Ecto neural progenitor cell (in vitro differentiated cells): ENCODE measurements at regions not wholly inside any gene's neighbourhood (a gene's known extent, or its start where the extent isn't known, plus 50 kb on each side); places are given as distances from the start of the nearest gene placed in this dataset.
"Not testable (repeated sequence)": the region's sequence is repeated elsewhere in the genome, so short reads cannot be mapped to it uniquely, and the experiment has no call there.

Experiments used
- DNase-seq: peaks from one replicate; pipeline ENCODE4 v3.0.0-alpha.2; 2018; ENCODE audit warnings: low spot score

DNA sequence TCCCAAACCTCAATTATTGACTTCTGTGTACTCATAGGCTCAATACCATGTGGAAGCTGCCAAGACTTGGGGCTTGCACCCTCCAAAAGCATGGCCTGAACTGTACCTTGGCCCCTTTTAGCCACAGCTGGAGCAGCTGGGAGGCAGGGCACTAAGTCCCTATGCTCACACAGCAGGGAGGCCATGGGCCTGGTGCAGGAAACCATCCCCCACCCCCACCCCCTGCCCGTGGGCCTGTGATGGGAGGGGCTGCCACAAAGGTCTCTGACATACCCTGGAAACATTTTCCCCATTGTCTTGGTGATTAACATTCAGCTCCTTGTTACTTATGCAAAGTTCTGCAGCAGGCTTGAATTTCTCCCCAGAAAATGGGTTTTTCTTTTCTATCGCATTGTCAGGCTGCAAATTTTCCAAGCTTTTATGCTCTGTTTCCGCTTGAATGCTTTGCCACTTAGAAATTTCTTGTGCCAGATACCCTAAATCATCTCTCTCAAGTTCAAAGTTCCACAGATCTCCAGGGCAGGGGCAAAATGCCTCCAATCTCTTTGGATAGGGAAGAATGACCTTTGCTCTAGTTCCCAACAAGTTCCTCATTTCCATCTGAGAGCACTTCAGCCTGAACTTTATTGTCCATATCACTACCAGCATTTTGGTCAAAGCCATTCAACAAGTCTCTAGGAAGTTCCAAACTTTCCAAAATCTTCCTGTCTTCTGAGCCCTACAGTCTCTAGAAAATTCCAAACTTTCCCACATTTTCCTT, 141.8 kb downstream of the AHR start:
- DNase-seq = not testable (repeated sequence)

DNA sequence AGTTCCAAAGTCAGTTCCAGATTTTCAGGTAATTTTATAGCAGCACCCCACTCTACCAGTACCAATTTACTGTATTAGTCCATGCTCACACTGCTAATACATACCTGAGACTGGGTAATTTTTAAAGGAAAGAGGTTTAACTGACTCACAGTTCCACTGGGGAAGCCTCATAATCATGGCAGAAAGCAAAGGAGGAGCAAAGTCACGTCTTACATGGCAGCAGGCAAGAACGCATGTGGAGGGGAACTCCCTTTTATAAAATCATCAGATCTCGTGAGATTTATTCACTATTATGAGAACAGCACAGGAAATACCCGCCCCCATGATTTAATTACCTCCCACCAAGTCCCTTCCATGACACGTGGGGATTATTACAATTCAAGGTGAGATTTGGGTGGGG, 142.4 kb downstream of the AHR start:
- no peak for DNase-seq

DNA sequence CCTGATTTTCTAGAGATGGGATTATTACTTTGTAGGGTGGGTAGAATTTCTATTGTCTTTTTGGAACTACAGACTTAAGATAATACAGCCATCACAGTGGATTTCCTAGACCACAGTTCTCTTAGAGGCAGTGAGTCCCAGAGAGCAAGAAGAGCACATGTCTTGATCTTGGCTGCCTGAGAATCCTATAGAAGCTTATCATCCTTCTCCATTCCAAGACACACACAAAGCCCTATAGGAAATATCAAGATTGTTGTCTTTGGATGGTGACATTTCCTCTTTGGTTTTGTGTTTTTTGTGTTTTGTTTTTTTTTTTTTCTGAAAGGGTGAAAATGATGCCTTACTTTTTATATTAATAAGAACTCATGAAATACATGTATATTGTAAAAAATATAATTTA, 143.1 kb downstream of the AHR start:
- no peak for DNase-seq

DNA sequence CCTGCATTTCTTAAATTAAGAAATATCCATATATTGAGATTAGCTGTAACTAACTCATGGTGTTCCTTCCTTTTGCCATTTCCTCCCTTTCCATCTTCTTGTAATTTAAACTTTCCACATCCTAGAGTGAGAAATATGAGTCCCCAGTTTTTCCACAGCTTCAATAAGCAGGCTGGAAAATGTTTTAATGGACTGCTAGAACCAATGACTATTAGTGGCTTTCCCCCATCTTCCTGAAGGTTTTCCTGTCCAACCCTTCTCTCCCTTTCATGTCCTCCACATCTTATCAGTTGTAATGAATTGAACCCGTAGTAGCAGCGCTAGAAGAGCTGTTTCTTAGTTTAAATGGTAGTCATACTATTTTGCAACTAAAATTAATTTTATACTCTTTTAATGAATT, 145.7 kb downstream of the AHR start:
- no peak for DNase-seq

DNA sequence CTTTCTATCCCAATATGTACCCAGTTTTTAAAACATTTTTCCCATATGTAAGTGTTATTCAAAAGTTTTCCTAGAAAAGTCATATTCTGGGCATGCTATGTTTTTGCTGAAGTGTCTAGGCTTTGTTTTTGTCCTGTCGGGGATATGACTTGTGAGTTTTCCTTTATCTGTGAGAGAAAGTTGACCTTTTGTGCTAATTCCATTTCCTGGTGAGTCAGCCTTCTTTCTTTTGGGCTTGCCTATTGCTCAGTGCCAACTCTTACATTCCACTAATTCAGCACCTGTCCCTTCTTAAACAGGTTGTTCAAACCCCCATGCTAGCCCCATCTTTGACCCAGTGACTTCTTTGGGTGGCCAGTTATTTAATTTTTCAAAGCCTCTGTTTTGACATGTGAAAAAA, 146.2 kb downstream of the AHR start:
- no peak for DNase-seq

DNA sequence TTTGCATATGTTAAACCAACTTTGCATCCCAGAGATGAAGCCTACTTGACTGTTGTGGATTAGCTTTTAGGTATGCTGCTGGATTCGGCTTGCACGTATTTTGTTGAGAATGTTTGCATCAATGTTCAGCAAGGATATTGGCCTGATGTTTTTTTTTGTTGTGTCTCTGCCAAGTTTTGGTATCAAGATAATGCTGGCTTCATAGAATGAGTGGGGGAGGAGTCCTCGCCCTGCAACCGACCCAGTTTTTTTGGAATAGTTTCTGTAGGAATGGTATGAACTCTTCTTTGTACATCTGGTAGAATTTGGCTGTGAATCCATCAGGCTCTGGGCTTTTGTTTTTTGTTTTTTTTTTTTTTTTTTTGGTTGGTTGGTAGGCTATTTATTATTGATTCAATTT, 147.9 kb downstream of the AHR start:
- DNase-seq = no peak

DNA sequence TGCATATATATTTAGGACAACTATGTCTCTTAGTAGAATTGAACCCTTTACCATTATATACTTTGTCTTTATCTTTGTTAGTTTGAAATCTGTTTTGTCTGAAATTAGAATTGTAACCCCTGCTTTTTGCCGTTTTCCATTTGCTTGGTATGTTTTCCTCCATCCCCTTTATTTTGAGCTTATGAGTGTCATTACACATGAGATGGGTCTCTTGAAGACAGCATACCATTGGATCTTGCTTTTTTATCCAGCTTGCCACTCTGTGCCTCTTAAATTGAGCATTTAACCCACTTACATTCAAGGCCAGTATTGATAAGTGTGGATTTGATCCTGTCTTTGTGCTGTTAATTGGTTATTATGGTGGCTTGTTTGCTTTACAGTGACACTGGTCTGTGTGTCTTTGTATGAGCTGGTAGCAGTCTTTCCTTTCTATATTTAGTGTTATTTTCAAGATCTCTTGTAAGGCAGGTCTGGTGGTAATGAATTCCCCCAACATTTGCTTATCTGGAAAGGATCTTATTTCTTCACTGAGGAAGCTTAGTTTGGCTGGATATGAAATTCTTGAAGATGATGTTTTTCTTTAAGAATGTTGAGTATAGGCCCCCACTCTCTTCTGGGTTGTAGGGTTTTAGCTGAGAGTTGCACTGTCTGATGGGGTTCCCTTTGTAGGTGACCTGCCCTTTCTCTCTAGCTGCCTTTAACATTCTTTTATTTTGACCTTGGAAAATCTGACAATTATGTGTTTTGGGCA, 149.5 kb downstream of the AHR start:
- DNase-seq = no peak

DNA sequence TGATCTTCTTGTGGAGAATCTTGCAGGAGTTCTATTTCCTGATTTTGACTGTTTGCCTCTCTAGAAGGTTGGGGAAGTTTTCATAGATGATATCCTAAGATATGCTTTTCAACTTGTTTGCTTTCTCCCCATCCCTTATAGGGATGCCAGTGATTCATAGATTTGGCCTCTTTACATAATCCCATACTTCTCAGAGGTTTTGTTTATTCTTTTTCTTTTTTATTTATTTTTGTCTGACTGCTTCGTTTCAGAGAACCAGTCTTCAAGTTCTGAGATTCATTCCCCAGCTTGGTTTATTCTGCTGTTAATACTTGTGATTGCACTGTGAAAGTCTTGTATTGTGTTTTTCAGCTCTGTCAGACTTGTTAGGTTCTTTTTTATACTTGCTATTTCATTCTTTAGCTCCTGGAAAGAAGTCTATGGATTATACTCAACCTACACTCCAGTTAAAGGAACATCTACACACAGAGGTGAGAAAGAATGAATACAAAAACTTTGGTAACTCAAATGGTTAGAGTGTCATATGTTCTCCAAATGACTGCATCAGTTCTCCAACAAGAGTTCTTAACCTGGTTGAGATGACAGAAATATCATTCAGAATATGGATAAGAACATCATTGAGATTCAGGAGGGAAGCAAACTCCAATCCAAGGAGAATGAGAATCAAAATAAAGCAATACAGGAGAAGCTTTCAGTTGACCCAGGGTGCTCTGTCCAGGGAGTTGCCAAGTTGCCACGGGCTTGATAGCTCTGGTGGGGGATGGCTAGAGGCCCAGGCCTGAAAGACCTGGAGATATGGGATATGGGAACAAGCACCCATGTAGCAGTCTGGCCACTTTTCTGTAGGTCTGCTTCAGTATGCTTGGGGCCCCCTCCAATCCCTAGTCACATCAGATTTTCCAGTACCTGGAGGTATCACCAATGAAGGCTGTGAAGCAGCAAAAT, 150.3 kb downstream of the AHR start:
- DNase-seq = no peak

DNA sequence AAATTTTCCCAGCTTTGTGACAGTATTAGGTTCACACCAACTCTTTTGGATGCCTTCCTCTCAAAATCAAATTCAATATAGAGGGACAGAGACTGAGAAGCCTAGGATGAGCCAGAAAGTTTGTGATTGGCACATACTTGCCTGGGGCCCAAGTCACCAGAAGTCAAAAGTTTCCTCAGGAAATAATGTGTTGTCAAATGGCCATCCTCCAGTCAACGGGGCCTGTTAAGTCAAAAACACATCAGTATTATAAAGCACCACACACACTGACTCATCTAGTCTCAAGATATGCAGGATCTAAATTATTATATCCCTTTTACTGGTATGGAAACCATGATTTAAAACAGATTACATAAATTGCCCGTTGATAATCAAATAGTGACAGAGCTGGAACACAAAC, 158.1 kb downstream of the AHR start:
- DNase-seq = no peak

DNA sequence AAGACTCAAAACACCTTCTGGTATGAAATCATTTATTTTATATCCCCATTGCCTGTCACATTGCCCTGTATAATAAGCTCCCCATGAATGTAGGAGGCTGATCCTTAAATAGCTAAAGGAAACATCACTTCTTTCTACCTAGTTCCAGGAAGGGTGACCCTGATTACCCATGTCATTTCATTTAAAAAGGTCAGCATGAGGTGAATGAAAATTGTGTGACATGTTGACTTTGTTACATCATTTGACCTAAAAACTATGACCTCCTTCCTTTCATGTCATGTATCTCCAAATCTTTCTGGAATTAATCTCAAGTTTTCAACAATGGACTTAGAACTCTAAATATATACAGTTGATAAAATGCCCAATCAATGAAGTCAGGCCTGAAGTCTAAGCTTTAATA, 161.5 kb downstream of the AHR start:
- no peak for DNase-seq

DNA sequence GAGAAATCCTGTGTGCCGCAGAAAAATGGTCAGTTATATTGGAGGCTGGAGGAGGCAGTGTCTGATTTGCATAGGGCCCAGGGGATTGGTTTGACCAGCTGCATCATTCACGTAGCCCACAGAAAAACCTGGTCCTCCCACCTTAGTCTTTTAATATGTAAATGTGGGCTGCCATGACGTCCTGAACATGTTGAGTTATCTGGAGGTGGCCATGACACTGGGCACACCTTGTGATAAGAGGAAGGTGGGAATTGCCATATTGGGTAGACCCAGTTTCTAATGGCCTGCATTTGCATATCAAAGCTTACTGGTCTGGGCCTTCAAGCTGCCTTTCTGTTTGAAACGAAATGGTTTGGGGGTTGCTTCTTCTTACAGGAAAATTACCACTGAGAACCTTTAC, 162.2 kb downstream of the AHR start:
- DNase-seq = no peak

DNA sequence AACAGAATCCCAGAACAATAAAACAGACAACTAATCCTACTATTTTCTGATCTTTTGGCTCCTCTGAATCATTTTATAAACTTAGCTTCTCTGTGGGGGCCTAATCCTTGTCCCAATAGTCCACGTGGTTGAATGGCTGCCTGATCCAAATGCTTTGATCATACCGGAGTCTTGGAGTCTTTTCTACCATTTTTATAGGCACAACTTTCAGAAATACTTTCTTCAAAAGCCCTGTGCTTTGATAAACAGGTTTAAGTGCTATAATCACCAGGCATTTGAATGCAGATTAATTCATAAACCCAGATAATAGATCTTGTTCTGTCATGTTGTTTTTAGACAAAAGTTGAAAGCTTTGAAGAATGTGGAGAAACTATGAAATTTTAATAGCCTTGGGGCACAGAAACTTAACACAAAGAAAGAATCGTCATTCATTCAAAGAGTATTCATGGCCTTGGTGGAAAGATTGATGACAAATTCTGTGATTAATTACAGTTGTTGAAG, 163.7 kb downstream of the AHR start:
- no peak for DNase-seq

DNA sequence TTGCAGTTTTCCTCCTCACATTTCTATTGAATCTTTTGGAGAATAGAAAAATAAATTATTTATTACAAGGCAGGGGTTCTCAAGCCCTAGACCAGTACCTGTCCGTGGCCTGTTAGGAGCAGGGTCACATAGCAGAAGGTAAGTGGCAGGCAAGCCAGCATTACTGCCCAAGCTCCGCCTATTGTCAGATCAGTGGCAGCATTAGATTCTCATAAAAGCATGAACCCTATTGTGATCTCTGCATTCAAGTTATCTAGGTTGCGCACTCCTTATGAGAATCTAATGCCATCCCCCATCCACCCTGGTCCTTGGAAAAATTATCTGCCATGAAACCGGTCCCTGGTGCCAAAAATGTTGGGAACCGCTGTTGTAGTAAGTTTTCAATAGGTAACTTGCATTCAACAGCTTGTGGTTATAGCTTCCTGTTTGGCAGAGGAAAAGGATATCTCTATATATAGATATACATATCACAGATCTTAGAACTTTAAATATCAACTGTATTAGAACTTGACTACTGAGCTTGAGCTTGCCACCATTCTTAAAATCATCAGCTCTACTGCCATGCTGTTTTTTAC, 165.1 kb downstream of the AHR start:
- DNase-seq = no peak

DNA sequence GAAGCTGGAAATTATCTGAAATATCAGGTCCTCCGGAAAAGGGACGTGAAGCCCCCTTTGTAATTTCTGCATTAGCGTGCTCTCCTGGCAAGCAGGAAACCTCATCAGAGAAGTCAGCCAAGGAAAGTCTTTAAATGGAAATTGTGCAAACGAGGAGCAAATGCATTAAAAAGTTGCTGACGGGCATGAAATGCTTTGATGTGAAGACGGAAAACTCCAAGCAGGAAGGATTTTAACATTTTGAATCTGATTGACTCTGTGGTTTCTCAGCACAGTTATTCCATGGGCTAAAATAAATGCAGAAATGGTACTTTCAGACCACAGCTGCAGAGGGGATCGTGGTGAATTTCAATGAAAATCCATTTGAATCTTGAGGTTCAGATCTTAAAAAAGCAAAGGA, 167.8 kb downstream of the AHR start:
- no peak for DNase-seq

DNA sequence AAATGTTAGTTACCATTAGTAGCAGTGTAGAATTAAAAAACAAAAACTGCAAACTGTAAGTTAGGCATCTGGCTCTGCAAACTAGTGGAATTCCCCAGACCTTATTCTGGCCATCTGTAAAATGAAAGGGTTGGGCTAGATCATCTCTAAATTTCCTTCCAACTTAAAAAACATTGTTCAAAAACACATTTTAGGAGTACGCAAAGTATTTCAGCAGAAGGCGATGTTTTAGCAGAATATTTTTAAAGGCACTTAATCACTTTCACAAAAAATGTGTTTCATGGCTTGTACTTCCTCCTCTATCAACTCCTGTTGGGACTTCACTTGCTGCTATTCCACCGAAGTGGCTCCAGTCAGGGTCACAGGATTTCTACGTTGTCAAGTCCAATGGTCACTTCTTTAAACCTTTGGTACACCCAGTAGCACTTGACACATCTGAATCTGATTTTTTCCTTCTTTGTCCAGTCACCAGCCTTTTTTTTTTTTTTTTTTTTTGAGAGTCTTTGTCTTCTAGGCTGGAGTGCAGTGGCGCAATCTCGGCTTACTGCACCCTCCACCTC, 169.0 kb downstream of the AHR start:
- no peak for DNase-seq

DNA sequence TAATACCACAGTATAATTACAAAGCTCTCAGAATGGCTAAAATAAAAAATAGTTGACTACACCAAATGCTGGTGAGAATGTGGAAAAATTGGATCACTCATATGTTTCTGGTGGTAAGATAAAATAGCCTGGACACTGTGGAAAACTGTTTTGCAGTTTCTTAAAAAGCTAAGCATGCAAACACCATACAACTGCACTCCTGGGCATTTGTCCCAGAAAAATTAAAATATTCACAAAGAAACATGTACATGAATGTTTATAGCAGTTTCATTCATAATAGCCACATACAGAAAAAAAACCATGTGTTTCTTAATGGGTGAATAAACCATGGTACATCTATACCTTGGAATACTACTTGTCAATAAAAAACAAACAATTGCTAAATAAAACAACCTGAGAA, 172.9 kb downstream of the AHR start:
- DNase-seq = no peak

DNA sequence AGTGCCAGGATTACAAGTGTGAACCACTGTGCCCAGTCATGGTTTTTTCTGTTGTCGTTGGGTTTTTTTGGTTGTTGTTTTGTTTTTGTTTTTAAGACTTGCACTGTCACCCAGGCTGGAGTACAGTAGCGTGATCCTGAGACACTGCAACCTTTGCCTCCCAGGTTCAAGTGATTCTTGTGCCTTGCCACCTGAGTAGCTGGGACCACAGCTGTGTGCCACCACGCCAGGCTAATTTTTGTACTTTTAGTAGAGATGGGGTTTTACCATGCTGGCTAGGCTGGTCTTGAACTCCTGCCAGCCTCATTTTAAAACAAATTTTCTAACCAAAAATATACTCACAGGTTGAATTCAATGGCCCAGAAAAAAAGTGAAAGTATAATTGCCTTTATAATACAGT, 174.1 kb downstream of the AHR start:
- no peak for DNase-seq

DNA sequence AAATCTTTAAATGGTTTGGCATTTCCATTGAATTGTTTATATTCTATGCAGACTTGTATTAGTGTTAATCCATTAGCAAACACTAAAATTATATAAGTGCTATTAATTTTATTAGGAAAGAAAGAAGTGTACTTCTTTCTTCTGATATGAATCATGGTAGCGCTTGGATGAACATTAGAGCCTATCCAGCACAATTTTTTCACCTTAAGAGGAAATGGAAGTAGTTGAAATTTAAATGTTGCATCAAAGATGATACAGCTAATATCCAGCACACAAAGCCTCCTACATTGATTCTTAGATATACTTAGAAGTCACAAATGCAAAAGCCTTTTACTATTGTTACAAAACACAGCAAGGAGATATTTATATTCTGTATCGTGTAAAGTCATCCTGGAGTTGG, 174.5 kb downstream of the AHR start:
- DNase-seq = no peak

DNA sequence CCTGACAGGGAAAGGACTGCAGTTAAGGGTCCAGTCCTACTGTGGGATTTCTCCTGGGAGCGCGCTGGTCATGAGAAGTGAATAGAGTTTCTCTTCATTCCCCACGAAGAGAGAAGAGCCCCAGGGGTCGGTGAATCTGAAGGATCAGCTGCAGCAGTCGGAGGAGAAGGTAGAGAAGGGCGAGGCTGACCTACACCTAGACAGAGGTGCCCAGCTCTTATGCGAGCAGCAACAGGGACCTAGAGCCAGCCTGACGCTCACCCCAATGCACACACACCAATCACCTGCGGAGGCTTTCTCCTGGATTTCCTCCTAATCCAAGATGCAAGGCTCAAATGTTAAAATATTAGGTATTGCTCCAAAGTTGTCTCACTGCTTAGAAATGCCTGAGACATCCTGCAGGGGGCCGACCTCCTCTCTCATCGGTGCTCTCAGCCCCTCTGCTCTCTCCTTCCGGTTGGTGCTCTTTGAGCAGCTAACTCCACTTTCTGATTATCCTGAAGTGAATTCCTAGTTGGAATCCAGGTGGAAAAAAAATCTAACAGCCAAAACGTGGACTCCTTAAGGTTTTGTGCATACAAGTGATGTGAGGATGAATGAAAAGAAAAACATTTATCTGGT, 176.4 kb downstream of the AHR start:
- no peak for DNase-seq

DNA sequence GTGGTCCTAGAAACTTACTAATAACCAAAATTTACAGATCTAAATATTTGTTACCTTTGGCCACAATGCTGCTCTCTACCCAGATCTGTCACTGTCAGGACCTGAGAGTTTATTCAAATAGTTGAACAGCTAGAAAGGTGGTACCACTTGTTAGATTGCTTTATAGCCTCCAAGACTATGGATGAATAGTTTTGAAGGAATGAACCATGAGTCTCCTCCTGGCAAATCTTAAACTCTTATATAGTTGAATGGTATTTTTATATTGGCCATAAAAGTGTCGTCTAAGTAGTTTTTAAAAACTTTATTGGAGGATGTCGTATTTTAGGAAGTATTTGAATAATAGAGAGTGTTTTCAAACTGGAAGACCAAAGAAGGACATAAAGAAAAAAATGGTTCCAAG, 178.7 kb downstream of the AHR start:
- DNase-seq = no peak

DNA sequence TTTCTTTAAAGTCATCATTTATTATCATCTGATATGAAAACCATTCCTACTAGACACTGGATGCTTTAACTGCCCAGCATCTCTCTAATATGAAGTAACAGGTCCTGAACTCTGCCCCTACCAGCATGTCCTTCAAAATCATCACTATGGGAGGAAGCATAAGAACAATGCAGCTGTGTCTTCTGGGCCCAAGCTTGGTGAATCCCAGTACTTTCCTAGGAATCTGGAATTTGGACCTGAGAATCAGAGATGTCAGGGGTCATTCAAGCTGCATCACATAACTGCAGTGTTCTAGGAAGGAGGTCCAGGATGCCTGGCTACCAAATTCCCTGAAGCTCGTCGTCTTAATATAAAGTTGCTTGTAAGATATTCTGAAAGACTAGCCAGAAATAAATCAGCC, 182.7 kb downstream of the AHR start:
- no peak for DNase-seq
